HepG2 (cell line): ENCODE measurements at regions not wholly inside any gene's neighbourhood (a gene's known extent, or its start where the extent isn't known, plus 50 kb on each side); places are given as distances from the start of the nearest gene placed in this dataset.

Experiments used
- ATAC-seq: fragments of 200-7000 bp; cut with Tn5 transposase; 3 replicates; pipeline ENCODE4 v1.9.1; 2020; ENCODE audit warnings: mild to moderate bottlenecking, moderate library complexity
- BruUV-seq: library from RNA; stranded (reverse); fragments of 400-500 nt; replicated peaks from 2 replicates; lab custom pipeline; 2021; lab: Mats Ljungman, UMichigan
- CTCF ChIA-PET: fragments of 300-600 bp; formaldehyde crosslinking; extraction: SDS; loops from one replicate; lab custom pipeline; 2021; ENCODE audit warnings: low total read pairs, inconsistent platforms, low intra/inter-chr PET ratio; lab: Yijun Ruan, JAX
- POLR2A ChIA-PET: fragments of 350-600 bp; sonication (Branson Sonifier 250); formaldehyde crosslinking; loops from one replicate; lab custom pipeline; 2020; ENCODE audit warnings: antibody characterized with exemption, inconsistent platforms; lab: Yijun Ruan, JAX
- DNase-seq: peaks from one replicate; pipeline ENCODE4 v3.0.0-alpha.2; 2015; ENCODE audit warnings: low spot score
- FAIRE-seq: peaks from 3 replicates; lab custom pipeline; 2011; peaks lifted over from hg19 to GRCh38; lab: Jason Lieb, UNC
- H2AFZ ChIP-seq: one replicate; pipeline ENCODE4 v1.6.1; 2011; ENCODE audit warnings: low read length, inconsistent platforms
- H3K27ac ChIP-seq: fragments of 300-600 bp; 3 replicates; pipeline ENCODE4 v1.8.0; 2011; ENCODE audit warnings: mixed run types, mild to moderate bottlenecking, mixed read lengths, low read length, inconsistent platforms; ENCODE audit not compliant: insufficient read depth; ENCODE audit errors: extremely low read length
- H3K27me3 ChIP-seq, 2 experiments: fragments of 200-600 bp in 1 of 2; 2 replicates in 1 of 2; 3 replicates in 1 of 2; pipeline versions ENCODE4 v1.6.0 to v1.8.0; 2011; ENCODE audit warnings: low read length in 2 of 2, mild to moderate bottlenecking in 2 of 2, moderate library complexity in 2 of 2, inconsistent platforms in 1 of 2; ENCODE audit not compliant: insufficient read depth in 2 of 2, control insufficient read depth in 1 of 2
- H3K36me3 ChIP-seq, 2 experiments: fragments of 200-600 bp in 1 of 2; replicated peaks in 1 of 2; 2 replicates in 1 of 2; 3 replicates in 1 of 2; pipeline versions ENCODE4 v1.5.1 to v1.8.0; 2011; ENCODE audit warnings: low read length in 2 of 2, inconsistent platforms in 1 of 2; ENCODE audit not compliant: insufficient read depth in 2 of 2, control insufficient read depth in 1 of 2
- H3K4me1 ChIP-seq: 2 replicates; pipeline ENCODE4 v1.5.1; 2012; ENCODE audit warnings: low read length, inconsistent platforms; ENCODE audit not compliant: insufficient read depth
- H3K4me2 ChIP-seq: 2 replicates; pipeline ENCODE4 v1.6.0; 2011; ENCODE audit warnings: low read depth, low read length, inconsistent platforms
- H3K4me3 ChIP-seq, 3 experiments: fragments of 200-600 bp in 1 of 3; sonication (generic), shearing (Covaris generic) in 1 of 3; replicated peaks in 1 of 3; 2 replicates each; pipeline ENCODE4 v1.5.1; 2011 to 2016; ENCODE audit warnings: low read length in 3 of 3, inconsistent platforms in 2 of 3, low read depth in 2 of 3, mild to moderate bottlenecking in 2 of 3, control low read depth in 1 of 3, mixed read lengths in 1 of 3; ENCODE audit not compliant: insufficient read depth in 1 of 3
- H3K79me2 ChIP-seq: one replicate; pipeline ENCODE4 v1.6.1; 2011; ENCODE audit warnings: low read length, inconsistent platforms; ENCODE audit not compliant: insufficient read depth
- H3K9ac ChIP-seq: 2 replicates; pipeline ENCODE4 v1.6.0; 2011; ENCODE audit warnings: mild to moderate bottlenecking, low read depth, low read length, inconsistent platforms; ENCODE audit not compliant: insufficient read depth
- H3K9me3 ChIP-seq: 2 replicates; pipeline ENCODE4 v1.5.1; 2012; ENCODE audit warnings: mild to moderate bottlenecking, low read length
- H4K20me1 ChIP-seq: 2 replicates; pipeline ENCODE4 v1.6.0; 2011; ENCODE audit warnings: inconsistent platforms, mild to moderate bottlenecking, low read length, moderate library complexity; ENCODE audit not compliant: insufficient read depth
- AHR ChIP-seq: IDR thresholded peaks from 2 replicates; pipeline ENCODE4 v1.6.1; 2018; ENCODE audit warnings: missing genetic modification reagents, missing compliant biosample characterization
- ATF4 ChIP-seq, 2 experiments: fragments of 450-650 bp in 1 of 2; sonication (generic) in 1 of 2; formaldehyde crosslinking; IDR thresholded peaks; 2 replicates each; pipeline versions ENCODE4 v1.5.0 to v1.8.0; 2020 to 2022; ENCODE audit warnings: mild to moderate bottlenecking in 1 of 2, missing genetic modification reagents in 1 of 2
- HMG20A ChIP-seq: IDR thresholded peaks from 2 replicates; pipeline ENCODE4 v1.6.1; 2016; ENCODE audit warnings: borderline replicate concordance
- MIXL1 ChIP-seq: IDR thresholded peaks from 2 replicates; pipeline ENCODE4 v1.6.1; 2016
- NAIF1 ChIP-seq: sonication (generic); formaldehyde crosslinking; IDR thresholded peaks from 2 replicates; pipeline ENCODE4 v1.5.0; 2020; ENCODE audit warnings: mild to moderate bottlenecking, missing genetic modification reagents, borderline replicate concordance
- NFATC3 ChIP-seq: sonication (generic); formaldehyde crosslinking; IDR thresholded peaks from 2 replicates; pipeline ENCODE4 v1.5.1; 2020; ENCODE audit warnings: mild to moderate bottlenecking, missing genetic modification reagents
- PHF21A ChIP-seq: sonication (generic); formaldehyde crosslinking; IDR thresholded peaks from 2 replicates; pipeline ENCODE4 v1.5.0; 2020; ENCODE audit warnings: mild to moderate bottlenecking, missing genetic modification reagents
- PTBP1 ChIP-seq: fragments of 200-400 bp; formaldehyde crosslinking; IDR thresholded peaks from 2 replicates; pipeline ENCODE4 v1.6.1; 2018; ENCODE audit warnings: low read length, low read depth; ENCODE audit not compliant: poor library complexity, severe bottlenecking
- TARDBP ChIP-seq: sonication (generic); formaldehyde crosslinking; IDR thresholded peaks from 2 replicates; pipeline ENCODE4 v1.8.0; 2022; ENCODE audit warnings: mild to moderate bottlenecking, missing genetic modification reagents
- THYN1 ChIP-seq: sonication (generic); formaldehyde crosslinking; IDR thresholded peaks from 2 replicates; pipeline ENCODE4 v1.8.1; 2023; ENCODE audit warnings: low read depth, mild to moderate bottlenecking, moderate library complexity, missing genetic modification reagents, borderline replicate concordance
- ZNF260 ChIP-seq: sonication (generic); formaldehyde crosslinking; IDR thresholded peaks from 2 replicates; pipeline ENCODE4 v1.4.0; 2020; ENCODE audit warnings: missing genetic modification reagents, low read depth, mild to moderate bottlenecking, borderline replicate concordance
- WGBS: methylation state at CpG from one replicate; pipeline ENCODE4 v1.1.6; 2017; ENCODE audit warnings: low lambda C conversion rate; 5-methylcytosine and 5-hydroxymethylcytosine counted together
- in situ Hi-C: cut with HindIII; loops from 2 replicates; pipeline ENCODE4 v1.10.0; 2017; ENCODE audit warnings: low pct_unique_long_range_greater_than_20kb; ENCODE audit not compliant: extremely low pct_ligation_motif_present
- intact Hi-C: fragments of 100-400 bp; cut with micrococcal nuclease; formaldehyde crosslinking; loops from one replicate; pipeline ENCODE4 v1.10.0; 2022; ENCODE audit not compliant: unreplicated experiment

- Histone ChIP-seq H3K27me3 (no peaks in the 10 kb centered on the region), H3K27ac (no peak overlapping the region), H3K79me2 (peaks cover 9% of the 10 kb centered on the region), H2AFZ (no peak overlapping the region), H3K4me1 (no peaks in the 10 kb centered on the region), H3K4me3 (no peak overlapping the region), H3K9ac (no peak overlapping the region), H3K4me2 (no peak overlapping the region), H3K9me3 (no peaks in the 10 kb centered on the region), H4K20me1 (no peaks in the 10 kb centered on the region), H3K36me3 (no peaks in the 10 kb centered on the region; a peak in 1 of 5 replicates)
- 98% methylated on average over 4 of the region's 4 CpGs for WGBS
- ATAC-seq (no peak), FAIRE-seq (no peak), DNase-seq (no peak)
- ChIA-PET POLR2A (interaction anchor here (0.6 kb wide), 1 partner anchor 82 kb away, joined by 6 read pairs; no protein-coding TSS in a partner anchor), CTCF (no interaction called here)
- intact Hi-C loops (no loop called here), in situ Hi-C loops (no loop called here)
- TF ChIP-seq TARDBP: no peak
- TF ChIP-seq ATF4 (CRISPR knock-in tag; IDR thresholded peaks at IDR 0.05): no peak
- TF ChIP-seq PHF21A (CRISPR knock-in tag): no peak
- no peak for TF ChIP-seq MIXL1
- no peak for TF ChIP-seq NAIF1 (CRISPR knock-in tag)
- no peak for TF ChIP-seq AHR
- TF ChIP-seq THYN1: no peak
- no peak for TF ChIP-seq ZNF260 (CRISPR knock-in tag)
- no peak for TF ChIP-seq NFATC3 (CRISPR knock-in tag)
- no peak for TF ChIP-seq HMG20A (CRISPR knock-in tag)
- TF ChIP-seq PTBP1: no peak
- TF ChIP-seq, all 625 proteins: peak for 0
- no TSS peak for BruUV-seq
Measured at GRCh38 chr18:34990597-34990996, 50.6 kb upstream of the MAPRE2 start.
